Kasumi-1 (cell line): ENCODE measurements at regions not wholly inside any gene's neighbourhood (a gene's known extent, or its start where the extent isn't known, plus 50 kb on each side); places are given as distances from the start of the nearest gene placed in this dataset.
"Not testable (repeated sequence)": the region's sequence is repeated elsewhere in the genome, so short reads cannot be mapped to it uniquely, and the experiment has no call there.

Experiments
- DNase-seq, 2 experiments: peaks; one replicate each; lab custom pipeline; 2025; lab: John Stamatoyannopoulos, UW

DNA sequence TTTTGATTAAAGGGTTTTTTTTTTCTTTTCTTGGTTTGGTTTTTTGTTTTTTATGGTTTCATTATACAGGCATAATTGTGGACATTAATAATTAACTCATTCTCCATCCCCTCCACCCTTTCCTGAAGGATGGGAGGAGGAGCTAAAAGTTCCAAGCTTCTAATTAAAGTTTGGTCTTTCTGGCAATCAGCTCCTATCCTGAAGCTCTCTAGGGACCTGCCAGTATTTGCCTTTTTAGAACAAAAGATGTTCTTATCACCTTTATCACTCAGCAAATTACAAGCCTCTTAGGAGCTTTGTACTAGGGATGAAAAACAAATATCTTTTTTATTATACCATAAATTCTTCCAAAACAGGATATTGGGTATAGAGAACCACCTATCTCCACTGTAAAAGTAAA, 589.8 kb downstream of the PDHA2 start:
- no peak for DNase-seq

DNA sequence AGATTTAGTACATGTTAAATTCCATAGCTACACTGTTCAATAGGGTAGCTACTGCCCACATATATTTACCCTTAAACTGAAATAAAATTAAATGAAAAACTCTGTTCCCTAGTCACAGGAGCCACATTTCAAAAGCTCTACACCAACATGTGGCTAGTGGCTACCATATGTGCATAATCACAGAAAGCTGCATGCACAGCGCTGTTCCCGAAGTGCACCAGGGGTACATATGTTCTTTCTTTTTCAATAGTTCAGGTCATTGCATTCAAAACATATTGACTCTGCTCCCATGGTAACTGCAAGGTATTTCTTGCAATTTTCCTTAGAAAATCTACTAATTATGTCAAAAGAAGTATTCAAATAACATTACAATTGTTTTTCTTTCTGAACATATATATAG, 591.2 kb downstream of the PDHA2 start:
- no peak for DNase-seq

DNA sequence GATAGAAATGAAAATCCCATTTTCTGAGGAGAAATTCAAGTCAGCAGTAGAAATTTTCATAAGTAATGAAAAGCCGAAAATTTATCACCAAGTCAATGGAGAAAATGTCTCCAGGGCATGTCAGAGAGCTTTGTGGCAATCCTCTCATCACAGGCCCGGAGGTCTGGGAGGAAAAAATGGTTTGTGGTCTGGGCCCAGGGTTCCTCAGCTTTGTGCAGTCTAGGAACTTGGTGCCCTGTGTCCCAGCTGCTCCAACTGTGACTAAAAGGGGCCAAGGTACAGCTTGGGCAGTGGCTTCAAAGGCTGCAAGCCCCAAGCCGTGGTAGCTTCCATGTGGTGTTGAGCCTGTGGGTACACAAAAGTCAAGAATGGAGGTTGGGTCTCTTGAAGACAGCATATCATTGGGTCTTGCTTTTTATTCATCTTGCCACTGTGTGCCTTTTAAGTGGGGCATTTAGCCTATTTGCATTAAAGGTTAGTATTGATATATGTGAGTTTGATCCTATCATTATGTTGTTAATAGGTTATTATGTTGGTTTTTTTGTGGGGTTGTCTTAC, 608.5 kb downstream of the PDHA2 start:
- no peak for DNase-seq

DNA sequence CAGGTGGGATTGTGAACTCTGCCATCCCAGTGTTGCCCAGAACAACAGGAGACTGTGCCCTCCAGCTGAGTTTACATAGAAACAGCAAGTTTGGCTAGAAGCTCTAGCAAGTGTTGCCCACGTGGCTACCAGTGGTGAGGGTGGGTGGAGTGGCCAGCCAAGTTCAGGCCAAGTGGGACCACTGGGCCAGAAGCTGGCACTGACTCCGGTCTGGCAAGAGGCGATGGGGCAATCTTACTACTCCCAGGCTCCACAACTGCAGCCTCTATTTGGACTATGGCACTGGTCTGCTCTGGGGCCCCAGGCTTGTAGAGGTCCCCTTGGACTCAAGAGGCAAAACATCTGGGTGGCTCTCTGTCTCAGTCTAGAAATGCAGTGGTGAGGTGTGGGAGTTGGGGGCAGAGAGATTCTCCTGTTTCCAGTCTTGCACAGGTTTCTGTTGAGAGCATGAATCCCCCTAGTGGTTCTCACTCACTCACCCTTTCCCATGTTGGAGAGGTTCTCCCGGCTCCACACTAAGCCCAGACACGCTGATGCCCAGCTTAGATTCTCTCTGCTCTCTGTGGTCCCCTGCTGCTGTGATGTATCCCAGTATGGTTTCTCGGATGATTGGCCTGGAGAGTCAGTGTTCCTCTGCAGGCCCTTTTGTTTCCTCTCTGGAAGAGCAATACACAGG, 615.3 kb downstream of the PDHA2 start:
- no peak for DNase-seq

DNA sequence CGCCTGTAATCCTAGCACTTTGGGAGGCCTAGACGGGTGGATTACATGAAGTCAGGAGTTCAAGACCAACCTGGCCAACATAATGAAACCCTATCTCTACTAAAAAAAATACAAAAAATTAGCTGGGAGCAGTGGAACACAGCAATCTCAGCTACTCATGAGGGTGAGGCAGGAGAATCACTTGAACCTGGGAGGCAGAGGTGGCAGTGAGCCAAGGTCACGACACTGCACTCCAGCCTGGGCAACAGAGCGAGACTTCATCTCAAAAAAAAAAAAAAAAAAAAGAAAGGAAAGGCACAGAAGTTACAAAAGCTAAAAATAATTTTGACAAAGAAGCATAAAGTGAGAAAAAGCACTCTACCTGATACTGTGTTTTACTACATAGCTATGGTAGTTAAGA, 618.1 kb downstream of the PDHA2 start:
- DNase-seq = not testable (repeated sequence)

DNA sequence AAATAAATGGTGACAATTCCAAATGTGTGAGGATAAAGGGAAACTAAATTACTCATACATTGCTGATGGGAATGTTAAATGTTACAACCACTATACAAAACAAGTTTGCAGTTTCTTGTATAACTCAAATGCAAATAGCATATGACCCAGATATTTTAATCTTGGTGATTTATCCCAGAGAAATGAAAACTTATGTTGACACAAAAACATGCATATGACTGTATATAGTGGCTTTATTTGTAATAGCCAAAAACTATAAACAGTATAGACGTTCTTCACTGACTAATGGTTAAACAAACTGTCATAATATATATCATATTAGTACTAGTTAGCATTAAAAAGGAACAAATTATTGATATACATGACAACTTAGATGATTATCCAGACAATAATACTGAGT, 619.2 kb downstream of the PDHA2 start:
- no peak for DNase-seq

DNA sequence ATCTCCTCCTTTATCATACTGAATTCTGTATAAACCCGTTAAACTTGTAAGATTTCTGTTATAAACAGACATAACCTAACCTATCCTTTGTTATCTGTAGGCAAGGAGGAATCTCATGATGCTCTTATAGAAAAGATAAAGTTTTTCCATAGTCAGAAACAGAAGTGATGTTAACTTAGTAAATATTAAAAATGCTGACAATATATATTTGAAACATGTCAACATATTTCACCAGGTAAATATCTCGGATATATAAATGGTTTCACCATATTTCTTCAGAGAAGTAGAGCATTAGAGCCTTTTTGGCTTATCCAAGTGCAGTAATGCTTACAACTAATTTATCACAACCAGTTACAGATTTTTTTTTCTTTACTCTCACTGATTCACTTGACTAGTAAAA, 625.9 kb downstream of the PDHA2 start:
- DNase-seq = no peak

DNA sequence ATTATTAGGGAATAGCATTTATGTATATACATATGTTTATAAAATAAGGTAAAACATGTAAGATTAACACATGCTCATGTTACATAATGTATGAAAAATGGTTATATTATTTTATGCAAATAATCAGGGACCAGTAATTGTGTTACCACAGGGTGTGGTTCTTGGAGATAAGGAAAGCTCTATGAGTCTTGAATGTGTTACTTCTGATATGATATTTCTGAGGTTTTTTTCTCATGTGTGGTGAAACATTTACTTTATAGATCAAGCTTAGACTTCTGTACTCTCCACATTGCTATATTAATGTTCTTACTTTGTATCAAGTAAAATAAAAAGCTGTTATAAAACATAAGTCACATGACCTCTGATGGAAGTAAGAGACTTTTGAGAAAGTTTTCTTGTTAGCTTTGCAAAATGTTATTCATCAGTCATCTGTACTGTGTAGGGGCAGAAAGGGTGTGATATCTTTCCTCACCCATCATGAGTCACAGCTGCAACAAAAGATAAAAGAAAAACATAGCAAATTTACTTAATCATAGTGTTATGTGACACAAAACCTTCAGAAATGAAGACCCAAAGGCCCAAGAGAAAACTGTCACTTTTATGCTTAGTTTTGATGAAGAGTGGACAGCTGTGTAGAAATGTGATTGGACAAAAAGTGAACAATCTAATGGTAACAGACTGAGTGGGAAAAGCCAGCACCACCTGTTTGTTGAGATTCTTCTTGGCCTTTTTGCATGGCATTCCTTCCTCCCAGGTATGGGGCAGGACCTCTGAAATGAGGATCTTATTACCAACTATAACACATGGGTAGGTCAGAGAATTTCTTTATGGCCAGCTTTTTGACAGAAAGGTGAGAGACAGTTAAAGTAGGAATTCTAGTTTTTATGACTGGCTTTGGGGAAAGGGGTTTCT, 632.3 kb downstream of the PDHA2 start:
- DNase-seq = no peak

DNA sequence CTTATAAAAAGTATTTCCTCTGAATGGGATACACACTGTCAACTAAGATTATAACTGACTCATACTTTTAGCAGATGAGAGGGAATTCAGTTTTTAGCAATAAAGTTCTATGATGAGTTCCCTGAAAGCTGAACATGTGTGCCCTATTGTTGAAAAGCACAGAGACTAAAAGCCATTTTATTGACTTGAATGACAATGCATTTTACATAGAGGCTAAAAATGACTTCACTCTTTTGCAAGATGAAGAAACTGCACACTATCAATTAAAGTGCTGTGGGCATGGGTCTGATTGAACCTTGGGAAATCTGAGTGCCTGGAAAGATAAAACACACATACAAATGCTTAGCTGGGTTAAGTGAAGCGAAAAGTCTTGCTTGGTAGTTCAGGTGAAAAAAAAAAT, 633.4 kb downstream of the PDHA2 start:
- no peak for DNase-seq

DNA sequence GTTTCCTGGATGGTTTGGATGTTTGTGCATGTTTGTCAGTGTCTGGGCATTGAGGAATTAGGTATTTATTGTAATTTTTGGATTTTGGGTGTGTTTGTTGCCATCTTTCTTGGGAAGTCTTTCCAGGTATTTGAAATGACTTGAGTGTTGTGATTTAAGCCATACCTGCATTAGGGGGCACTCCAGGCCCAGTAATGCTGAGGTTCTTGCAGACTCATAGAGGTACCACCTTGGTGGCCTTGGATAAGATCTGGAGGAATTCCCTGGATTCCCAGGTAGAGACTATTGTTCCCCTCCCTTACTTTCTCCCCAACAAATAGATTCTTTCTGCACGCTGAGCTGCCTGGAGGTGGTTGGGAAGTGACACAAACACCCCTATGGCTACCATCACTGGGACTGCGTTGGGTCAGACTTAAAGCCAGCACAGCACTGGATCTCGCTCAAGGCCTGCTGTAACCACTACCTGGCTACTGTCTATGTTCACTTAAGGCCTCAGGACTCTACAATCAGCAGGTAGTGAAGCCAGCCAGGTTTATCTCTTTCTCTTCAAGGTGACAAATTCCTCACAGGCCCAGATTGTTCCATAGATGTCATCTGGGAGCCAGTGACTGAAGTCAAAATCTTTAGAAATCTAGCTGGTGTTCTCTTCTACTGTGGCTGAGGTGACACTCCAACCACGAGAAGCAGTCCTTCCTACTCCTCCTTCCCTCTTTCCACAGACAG, 643.6 kb downstream of the PDHA2 start:
- no peak for DNase-seq

DNA sequence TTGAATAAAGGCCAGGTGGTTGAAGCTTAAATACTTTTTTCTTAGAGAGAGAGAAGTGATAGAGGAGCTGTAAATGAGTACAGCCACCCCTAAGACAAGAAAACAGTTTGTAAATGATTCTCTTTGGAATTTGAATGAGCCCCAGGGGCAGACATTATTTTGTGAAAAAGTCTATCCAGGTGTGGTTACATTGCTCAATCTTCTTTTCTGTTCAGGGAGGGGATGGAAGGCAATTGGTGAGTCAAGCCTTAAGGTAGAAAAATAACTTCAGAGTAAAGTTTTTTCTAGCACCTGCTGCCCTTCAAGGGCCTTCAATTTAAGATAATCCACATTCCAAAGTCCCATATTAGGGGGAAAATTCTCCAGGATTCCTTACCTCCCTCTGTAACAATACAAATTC, 646.7 kb downstream of the PDHA2 start:
- no peak for DNase-seq

DNA sequence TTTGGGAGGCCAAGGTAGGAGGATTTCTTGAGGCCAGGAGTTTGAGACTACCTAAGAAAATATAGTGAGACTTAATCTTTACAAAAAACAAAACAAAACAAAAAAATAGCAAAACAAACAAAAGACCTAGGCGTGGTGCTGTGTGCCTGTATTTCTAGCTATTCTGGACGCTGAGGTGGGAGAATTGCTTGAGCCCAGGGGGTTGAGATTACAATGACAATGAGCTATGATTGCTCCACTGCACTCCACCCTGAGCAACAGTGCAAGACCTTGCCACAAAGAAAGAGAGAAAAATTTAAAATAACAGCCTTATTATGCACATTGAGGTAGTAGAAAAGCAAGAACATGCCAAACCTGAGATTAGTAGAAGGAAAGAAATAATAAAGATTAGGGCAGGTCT, 657.7 kb downstream of the PDHA2 start:
- no peak for DNase-seq

DNA sequence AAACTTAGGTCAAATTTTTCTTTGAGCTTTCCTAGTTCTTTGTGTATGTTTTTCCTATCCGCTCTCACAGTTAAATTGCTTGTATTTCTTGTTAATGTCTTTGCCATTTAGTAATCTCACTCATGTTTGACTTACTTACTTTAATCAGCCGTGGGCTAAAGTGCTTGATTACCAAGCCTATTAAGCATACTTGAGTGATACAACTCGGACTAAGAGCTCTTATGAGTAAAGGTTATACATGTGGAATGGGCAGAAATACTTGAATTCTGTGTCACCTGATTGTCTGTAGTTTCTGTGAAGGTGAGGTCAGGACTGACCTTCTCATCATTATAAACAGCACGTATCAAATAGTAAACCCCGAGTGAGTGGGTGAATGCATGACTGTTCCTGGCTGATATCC, 664.5 kb downstream of the PDHA2 start:
- DNase-seq = no peak

DNA sequence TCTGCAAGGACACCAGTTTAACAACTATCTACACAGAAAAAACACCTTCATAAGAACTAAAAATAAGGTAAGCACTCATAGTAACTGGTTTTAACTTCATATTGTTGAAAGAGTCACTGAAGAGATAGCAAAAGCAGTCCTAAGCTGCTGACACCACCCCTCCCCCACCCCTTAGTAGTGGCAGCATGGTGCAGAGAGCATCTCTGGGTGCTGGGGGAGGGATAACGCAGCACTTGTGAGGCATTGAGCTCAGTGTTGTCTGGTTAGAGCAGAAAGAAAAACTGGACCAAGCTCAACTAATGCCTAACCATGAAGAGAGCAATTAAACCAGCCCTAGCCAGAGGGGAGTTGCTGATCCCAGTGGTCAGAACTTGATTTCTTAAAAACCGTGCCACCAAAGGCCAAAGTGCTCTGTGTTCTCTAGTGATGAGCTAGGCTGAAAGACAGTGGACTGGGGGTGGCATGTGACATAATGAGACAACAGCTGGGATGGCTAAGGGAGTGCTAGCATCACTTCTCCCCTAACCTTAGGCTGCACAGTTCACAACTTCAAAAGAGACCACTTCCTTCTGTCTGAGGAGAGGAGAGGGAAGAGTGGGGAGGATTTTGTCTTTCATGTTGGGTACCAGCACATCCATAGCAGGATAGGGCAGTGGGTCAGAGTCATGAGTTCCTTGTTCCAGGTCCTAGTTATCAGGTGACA, 669.3 kb downstream of the PDHA2 start:
- DNase-seq = no peak

DNA sequence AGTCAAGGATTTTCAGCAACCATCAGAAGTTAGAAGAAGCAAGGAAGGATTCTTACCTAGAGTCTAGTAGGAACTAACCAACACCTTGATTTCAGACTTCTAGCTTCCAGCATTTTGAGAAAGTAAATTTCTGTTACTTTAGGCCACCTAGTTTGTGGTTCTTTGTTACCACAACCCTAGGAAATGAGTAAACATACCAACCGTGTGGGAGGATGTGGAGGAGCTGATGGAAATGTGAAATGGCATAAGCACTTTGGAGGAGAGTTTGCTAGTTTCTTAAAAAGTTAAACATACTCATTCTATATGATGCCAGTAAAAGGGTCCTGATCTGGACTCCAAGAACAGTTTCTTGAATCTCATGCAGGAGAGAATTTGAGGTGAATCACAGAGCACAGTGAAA, 679.4 kb downstream of the PDHA2 start:
- DNase-seq = peak; percentile 11 to 16

DNA sequence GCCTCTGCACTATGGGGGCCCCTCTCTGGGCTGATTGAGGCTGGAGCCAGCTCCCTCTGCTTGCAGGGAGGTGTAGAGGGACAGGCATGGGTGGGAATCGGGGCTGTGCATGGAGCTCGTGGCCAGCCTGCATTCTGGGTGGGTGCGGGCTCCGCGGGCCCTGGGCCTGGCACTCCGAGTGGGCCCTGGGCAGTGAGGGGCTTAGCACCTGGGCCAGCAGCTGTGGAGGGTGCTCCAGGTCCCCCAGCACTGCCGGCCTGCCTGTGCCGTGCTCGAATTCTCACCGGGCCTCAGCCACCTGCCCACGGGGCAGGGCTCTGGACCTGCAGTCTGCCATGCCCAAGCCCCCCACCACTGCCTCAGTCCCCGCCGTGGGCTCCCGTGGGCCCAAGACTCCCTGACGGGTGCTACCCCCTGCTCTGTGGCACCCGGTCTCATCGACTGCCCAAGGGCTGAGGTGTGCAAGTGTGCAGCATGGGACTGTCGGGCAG, 681.2 kb downstream of the PDHA2 start:
- DNase-seq = no peak

DNA sequence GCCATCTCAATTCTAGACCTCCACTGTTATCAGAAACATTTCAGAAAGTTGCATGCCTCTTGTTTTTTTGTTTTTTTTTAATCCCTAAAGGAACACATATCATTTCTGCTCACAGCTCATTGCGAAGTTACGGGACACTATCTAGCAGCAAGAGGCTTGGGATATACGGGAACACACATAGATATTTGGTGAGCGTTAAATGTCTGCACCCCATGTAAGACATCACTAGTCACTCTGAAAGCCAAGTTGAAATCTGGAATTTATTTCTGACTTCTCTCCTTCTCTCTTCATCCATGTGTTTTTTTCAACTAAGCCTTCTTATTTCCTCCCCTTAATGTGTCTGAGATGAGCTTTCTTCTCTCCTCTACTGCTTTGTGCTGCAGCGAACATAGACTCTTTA, 683.7 kb downstream of the PDHA2 start:
- no peak for DNase-seq

DNA sequence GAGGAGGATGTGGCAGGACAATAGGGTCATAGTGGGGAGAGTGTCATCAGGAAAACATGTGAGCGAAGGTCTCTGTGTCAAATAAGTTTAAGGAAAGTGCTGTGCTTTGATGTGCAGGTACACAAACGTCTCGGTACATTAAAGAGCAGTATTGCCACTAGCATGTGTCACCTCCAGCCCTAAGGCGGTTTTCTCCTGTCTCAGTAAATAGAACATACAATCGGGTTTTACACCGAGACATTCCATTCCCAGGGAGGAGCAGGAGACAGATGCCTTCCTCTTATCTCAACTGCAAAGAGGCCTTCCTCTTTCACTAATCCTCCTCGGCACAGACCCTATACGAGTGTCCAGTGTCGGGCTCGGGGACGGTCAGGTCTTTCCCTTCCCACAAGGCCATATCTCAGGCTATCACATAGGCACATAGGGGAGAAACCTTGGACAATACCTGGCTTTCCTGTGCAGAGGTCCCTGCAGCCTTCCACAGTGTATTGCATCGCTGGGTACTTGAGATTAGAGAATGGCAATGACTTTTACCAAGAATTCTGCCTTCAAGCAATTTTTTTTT, 684.5 kb downstream of the PDHA2 start:
- DNase-seq = no peak

DNA sequence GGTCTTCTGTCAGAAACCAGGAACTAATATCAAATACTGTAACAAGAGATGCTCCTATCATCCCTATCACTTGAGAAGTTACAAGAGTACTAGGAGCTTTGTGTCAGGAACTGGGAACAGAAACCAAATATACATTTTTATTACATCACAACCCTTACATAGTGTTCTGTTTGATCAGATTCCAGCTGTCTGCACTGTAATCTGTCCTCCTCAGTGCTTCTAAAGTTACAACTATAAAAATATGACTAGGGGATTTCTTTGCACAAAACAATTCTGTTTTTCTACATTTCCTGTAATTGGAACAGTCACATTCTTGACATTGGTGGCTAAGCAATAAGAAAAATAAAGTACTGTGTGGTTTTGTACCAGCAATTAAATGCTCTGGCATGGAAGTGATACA, 686.0 kb downstream of the PDHA2 start:
- no peak for DNase-seq

DNA sequence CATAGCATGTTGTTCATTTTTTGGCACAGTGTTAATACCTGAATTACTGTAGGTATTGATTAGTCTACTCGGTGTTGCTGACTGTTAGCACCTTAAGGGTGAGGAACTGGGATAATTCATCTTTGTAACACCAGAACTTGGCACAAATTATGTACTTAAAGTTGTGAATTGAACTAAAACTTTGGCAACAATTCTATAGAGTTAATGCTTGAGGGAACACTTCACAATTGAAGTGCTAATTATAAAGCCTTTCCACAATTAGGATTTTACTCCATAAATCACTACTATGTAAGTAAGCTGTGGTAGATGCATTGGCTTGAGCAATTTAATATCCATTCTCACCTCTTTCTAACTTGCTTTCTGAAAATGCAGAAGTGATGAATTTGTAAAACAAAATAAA, 686.7 kb downstream of the PDHA2 start:
- no peak for DNase-seq

DNA sequence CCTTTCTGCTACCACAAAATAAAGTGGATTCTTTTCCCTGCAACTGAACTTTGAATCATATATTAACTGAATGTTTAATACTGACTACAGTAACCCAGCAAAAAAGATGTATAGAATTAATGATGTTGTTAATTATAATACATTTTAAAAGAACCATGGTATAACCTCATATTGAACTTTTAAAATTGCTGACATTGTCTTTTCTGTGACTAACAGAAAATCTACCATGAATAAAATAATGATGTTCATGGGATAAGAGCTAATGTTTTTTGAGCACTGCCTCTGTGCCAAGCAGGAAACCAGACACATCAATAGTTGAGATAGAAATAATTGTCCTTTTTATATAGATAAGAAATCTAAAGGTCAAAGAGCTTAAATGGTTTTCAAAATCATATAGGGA, 691.9 kb downstream of the PDHA2 start:
- no peak for DNase-seq
